ENCODE measurements at regions not wholly inside any gene's neighbourhood (a gene's known extent, or its start where the extent isn't known, plus 50 kb on each side); places are given as distances from the start of the nearest gene placed in this dataset.

- TF ChIP-seq CTCF (IDR thresholded peaks at IDR 0.05; ENCODE audit: extremely low read depth in 1 of 2, insufficient read depth in 1 of 2, low read depth in 1 of 2, low read length in 2 of 2): peak; percentile 39 to 75
- no peak for TF ChIP-seq POLR2A (IDR thresholded peaks at IDR 0.05; ENCODE audit: low read depth, low read length)
- no peak for TF ChIP-seq MYC (IDR thresholded peaks at IDR 0.05; ENCODE audit: low read depth, low read length)
- TF ChIP-seq EZH2 (IDR thresholded peaks at IDR 0.05; ENCODE audit: borderline replicate concordance, low read depth, low read length, severe bottlenecking): no peak
- no peak for TF ChIP-seq GATA2 (IDR thresholded peaks at IDR 0.05; ENCODE audit: insufficient read depth, insufficient read length, low read depth, low read length)
These were observed 55.0 kb upstream of the PAX7 start for GRCh38 chr1:18575620-18576019.
